Lower leg skin (tissue), 3 donors: ENCODE measurements at regions not wholly inside any gene's neighbourhood (a gene's known extent, or its start where the extent isn't known, plus 50 kb on each side); places are given as distances from the start of the nearest gene placed in this dataset.

Source experiments
- CTCF ChIP-seq, 3 donors: fragments of 450-650 bp; IDR thresholded peaks; one replicate each; pipeline ENCODE4 v1.5.1; 2016; ENCODE audit warnings: antibody characterized with exemption in 3 of 3, mild to moderate bottlenecking in 3 of 3, moderate library complexity in 2 of 3
- POLR2A ChIP-seq, 2 donors: fragments of 450-650 bp; IDR thresholded peaks; one replicate each; pipeline ENCODE4 v1.6.1; 2016 to 2017; ENCODE audit warnings: antibody characterized with exemption in 2 of 2, mild to moderate bottlenecking in 1 of 2, moderate library complexity in 1 of 2

- TF ChIP-seq CTCF (IDR thresholded peaks at IDR 0.05): no peak
- TF ChIP-seq POLR2A (IDR thresholded peaks at IDR 0.05): no peak
Measured at GRCh38 chr4:123593655-123594054, 197.1 kb downstream of the SPRY1 start.
